AG08396 (cell line): ENCODE measurements at regions not wholly inside any gene's neighbourhood (a gene's known extent, or its start where the extent isn't known, plus 50 kb on each side); places are given as distances from the start of the nearest gene placed in this dataset.
"Not testable (repeated sequence)": the region's sequence is repeated elsewhere in the genome, so short reads cannot be mapped to it uniquely, and the experiment has no call there.

ENCODE experiments used
- DNase-seq: peaks from one replicate; pipeline ENCODE4 v3.0.0; 2012; ENCODE audit warnings: low spot score, mixed read lengths

- no peak for DNase-seq
These were observed 171.3 kb upstream of the NT5E start for GRCh38 chr6:85278466-85279035.

DNA sequence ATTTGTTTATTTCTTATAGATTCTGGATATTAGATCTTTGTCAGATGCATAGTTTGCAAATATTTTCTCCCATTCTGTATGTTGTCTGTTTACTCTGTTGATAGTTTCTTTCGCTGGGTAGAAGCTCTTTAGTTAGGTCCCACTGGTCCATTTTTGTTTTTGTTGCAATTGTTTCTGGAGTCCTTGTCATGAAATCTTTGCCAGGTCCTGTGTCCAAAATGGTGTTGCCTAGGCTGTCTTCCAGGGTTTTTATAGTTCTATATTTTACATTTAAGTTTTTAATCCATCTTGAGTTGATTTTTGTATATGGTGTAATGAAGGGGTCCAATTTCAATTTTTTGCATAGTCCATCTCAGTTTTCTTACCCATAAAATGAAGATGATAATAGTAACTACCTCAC, 173.9 kb upstream of the NT5E start:
- DNase-seq = not testable (repeated sequence)

GRCh38 chr6:85275338-85275985, 174.4 kb upstream of the NT5E start:
- no peak for DNase-seq

- DNase-seq = no peak
These were observed 176.0 kb upstream of the NT5E start for GRCh38 chr6:85273870-85274269.

GRCh38 chr6:85273046-85273445, 176.8 kb upstream of the NT5E start:
- no peak for DNase-seq

DNA sequence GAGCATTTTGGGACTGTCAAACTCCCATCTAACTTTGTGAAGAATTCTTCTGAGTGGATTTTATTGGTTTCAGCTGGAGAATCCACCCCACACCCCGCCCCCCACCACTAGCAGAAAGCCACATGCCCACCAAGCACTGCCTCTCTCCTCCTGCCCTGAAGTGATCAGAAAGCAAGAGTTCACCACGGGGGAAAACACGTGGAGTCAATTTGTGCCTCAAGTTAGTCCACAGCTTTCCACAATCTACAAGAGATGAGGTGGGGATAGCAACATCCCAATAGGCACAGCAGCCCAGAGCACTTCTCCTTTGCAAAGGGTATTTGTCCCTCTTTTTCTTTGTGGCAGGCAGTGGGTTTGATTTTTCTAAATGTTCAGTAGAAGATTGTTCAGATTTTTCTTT, 177.3 kb upstream of the NT5E start:
- DNase-seq = no peak

DNA sequence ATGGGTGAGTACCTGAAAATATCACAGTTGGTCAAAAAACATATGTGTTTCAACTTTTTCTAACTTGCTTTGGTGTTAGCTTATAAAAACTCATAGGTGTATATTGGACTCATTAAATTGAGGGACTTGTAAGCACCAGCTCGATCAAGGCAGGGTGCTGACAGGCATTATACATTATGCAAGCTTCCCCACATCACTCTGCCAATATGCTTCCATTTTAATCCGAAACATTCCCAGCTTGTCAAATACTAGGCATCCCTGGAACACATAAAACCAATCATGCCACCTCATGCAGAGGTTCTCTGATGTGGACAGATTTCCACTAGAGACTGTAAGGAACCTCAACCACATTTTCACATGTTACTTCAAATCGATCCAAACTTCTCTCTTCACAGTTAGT, 187.3 kb upstream of the NT5E start:
- no peak for DNase-seq

DNA sequence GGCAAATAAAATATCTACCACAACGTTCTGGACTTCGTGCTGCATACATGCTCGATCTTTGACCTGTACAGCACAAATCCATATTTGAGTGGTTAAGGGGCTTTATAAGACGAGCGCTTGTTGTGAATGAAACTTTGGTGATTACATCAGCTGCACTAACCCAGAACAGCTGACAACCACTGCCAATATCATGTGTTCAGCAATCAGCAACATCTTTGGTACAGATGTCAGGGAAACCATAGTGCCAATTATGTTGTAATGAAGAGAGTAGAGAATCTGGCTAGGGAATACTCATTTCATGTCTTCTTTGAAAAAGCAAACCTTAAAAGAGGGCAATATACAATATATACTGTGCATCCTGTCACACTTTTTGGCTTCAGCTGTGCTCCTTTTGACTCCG, 188.6 kb upstream of the NT5E start:
- DNase-seq = no peak

GRCh38 chr6:85255661-85256060, 194.2 kb upstream of the NT5E start:
- no peak for DNase-seq

GRCh38 chr6:85252552-85252951, 197.3 kb upstream of the NT5E start:
- no peak for DNase-seq

- no peak for DNase-seq
These were observed 197.8 kb upstream of the NT5E start for GRCh38 chr6:85252085-85252484.

DNA sequence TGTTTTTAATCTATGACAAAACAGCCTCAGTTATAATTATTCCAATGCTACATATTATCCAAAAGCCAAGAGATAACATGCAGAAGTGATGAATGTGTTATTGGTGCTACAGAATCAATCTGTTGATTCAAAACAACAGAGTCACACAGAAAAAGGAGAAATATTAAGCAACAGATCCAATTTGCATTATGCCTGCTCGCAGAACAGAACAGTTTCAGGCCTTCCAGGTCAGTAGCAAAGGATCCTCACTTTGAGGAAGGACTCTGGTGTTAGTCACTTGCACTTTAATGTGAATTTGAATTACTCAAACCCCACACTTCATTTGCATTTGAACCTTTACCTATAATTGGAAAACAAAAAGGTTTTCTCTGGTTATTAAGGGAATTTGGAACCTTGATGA, 198.6 kb upstream of the NT5E start:
- no peak for DNase-seq

DNA sequence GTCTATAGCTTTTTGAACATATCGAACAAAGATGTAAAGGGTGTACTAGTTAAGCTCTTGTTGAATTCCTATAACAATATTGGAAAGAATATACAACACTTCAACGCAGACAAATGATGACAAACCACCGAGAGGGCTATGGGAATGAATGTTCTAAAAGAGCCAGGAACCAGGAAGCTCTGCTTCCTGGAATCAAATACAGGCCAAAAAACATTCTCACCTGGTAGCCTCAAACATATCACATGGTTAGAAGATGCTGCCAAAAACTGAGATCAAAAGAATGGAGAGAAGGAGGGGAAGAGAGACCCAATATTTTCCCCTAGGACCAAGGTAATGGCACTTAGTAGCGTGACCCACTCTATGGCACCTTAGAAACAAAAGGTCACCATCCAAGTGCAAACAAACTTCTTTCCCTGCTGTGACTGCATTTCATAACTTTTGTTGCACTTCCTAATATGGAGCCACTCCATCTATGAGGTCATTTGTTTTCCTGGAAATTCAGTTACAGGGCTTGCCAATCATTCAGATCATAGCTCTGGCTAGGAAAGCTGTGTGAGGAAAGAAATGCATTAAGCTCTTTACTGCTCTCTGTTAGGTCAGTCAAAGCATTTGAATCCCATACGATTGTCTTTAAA, 199.2 kb upstream of the NT5E start:
- DNase-seq = no peak

DNA sequence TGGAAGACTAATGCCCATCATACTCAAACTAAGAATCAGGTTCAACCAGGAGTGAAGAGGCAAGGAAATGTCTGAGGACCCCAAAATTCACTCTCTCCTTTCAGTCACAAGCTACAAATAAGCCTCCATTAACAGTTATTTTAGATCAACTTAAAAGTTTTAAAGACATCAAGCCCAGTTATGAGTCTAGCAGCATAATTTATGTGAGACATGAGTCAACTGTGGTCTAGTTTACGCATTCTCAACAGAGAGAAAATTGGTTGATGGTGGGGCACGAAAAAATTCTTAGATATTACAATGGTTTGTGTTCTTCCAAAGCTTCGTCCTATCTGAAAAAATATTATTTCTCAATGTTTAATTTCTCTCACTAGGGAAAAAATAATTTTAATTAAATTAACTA, 204.9 kb upstream of the NT5E start:
- DNase-seq = no peak

- DNase-seq = no peak
These were observed 208.3 kb upstream of the NT5E start for GRCh38 chr6:85241498-85242052.

- DNase-seq = no peak
These were observed 209.0 kb upstream of the NT5E start for GRCh38 chr6:85240787-85241385.

DNA sequence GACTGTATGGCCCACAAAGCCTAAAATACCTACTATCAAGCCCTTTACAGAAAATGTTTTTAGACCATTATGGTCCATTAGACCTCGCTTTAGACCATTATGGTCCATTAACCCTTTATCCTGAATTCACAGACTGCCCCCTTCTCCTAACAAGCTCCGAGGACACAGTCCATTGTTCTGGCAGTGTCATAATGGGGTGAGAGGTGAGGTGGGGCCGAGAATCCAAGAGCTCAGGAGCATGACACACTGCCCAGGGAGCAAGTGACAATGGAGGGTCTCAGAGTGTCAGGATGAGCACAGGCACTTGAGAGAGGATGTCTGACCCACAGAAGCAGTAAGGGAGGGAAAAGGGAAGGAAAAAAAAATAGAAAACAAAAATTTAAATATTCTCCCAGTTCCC, 212.4 kb upstream of the NT5E start:
- DNase-seq = no peak

- DNase-seq = no peak
These were observed 213.2 kb upstream of the NT5E start for GRCh38 chr6:85236636-85237035.

DNA sequence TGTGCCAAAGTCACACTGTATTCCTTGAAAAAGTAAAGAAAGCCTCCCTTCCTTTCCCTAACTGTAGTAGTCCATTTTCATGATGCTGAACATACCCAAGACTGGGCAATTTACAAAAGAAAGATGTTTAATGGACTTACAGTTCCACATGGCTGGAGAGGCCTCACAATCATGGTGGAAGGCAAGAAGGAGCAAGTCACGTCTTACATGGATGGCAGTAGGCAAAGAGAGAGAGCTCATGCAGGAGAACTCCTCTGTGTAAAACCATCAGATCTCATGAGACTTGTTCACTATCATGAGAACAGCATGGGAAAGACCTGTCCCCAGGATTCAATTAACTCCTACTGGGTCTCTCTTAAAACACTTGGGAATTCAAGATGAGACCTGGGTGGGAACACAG, 222.5 kb upstream of the NT5E start:
- not testable (repeated sequence) for DNase-seq

- not testable (repeated sequence) for DNase-seq
These were observed 237.1 kb upstream of the NT5E start for GRCh38 chr6:85212794-85213193.

DNA sequence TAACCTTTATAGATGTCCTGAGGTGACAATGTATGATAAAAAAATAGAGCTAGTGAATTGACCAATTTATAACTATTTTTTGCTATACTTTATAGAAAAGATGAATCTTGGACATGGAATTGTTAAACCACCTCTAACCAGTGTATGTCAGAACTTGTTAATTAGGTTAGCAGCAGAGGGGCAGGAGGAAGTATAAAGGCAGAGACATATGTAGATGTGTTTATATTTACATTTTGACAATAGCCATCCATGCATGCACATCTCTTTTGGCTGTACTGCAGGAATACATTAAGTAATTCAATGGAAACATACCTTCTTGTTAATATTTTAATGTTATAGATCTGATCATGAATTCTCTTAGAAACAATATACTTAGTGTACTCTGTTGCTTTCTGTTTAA, 254.6 kb upstream of the NT5E start:
- DNase-seq = no peak

DNA sequence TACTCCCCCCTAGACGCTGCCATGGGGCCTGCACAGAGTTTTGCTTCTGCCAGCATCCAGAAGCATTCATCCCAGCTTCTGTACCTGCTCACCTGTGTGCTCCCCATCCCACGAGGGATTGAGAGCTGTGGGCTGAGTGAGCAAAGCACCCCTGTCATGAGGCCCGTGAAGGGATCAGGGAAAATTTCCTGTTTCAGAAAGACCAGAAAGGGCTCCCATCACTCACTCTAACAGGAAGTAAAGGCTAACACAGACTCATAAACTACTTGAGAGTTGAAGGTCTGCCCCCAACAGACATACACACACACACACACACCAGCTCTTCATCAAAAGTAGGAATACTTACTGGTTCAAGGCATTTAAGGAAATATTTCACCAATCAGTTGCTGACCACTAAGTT, 256.5 kb upstream of the NT5E start:
- no peak for DNase-seq

DNA sequence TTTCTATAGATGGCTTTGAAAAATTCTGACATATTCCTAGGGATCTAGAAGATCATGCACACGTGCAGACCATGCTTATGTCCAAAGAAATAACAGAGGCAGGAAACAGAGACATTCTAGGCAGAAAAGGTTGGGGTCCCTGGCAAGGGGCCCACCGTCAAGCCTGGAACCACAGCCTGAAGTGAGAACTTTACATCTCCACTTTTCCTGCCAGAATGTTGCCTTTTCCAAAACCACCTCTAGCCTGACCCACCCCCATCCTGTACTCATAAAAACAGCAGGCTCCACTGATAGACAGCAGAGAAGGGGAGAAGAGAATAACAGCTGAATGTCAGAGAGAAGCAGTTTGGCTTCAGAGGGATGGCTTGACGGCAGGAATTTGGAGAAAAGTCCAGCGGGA, 257.3 kb upstream of the NT5E start:
- DNase-seq = no peak
